ENCODE measurements at regions not wholly inside any gene's neighbourhood (a gene's known extent, or its start where the extent isn't known, plus 50 kb on each side); places are given as distances from the start of the nearest gene placed in this dataset.

DNA sequence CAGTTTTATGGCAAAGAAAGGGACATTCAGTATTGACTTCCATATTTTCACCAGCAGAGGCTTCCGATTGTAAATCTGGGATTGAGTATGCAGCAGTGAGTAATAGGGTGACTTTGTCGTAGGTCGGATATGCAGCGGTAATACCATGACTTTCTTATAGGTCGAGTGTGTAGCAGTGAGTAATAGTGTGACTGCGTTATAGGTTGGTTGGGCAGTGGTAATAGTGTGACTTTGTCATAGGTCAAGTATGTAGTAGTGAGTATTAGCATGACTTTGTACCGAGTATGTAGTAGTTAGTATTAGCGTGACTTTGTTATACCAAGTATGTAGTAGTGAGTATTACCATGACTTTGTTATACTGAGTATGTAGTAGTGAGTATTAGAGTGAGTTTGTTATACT, 268.2 kb upstream of the ADARB2 start:
- H3K79me2 ChIP-seq (ENCODE audit: insufficient read depth, low read length): no peaks in the 10 kb centered on the region
- DNase-seq (ENCODE audit: insufficient read length, low spot score, missing footprints): no peak
- H3K27ac ChIP-seq (ENCODE audit: low read depth, low read length): no peak overlapping the region
- H3K27me3 ChIP-seq (ENCODE audit: insufficient read depth, low read length): no peaks in the 10 kb centered on the region
- H3K4me3 ChIP-seq (ENCODE audit: insufficient read depth, low read length): no peak overlapping the region
- no peak overlapping the region for H2AFZ ChIP-seq (ENCODE audit: low read length)
- H3K9me3 ChIP-seq (ENCODE audit: low read depth, low read length): peaks cover 2% of the 10 kb centered on the region
- TF ChIP-seq, protein P1, sequence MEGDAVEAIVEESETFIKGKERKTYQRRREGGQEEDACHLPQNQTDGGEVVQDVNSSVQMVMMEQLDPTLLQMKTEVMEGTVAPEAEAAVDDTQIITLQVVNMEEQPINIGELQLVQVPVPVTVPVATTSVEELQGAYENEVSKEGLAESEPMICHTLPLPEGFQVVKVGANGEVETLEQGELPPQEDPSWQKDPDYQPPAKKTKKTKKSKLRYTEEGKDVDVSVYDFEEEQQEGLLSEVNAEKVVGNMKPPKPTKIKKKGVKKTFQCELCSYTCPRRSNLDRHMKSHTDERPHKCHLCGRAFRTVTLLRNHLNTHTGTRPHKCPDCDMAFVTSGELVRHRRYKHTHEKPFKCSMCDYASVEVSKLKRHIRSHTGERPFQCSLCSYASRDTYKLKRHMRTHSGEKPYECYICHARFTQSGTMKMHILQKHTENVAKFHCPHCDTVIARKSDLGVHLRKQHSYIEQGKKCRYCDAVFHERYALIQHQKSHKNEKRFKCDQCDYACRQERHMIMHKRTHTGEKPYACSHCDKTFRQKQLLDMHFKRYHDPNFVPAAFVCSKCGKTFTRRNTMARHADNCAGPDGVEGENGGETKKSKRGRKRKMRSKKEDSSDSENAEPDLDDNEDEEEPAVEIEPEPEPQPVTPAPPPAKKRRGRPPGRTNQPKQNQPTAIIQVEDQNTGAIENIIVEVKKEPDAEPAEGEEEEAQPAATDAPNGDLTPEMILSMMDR (IDR thresholded peaks at IDR 0.05; ENCODE audit: extremely low read depth, low read depth, low read length): no peak
- no peaks in the 10 kb centered on the region for H4K20me1 ChIP-seq (ENCODE audit: insufficient read depth, low read length)
- H3K4me2 ChIP-seq (ENCODE audit: insufficient read depth, low read length): no peak overlapping the region
- no peaks in the 10 kb centered on the region for H3K36me3 ChIP-seq (ENCODE audit: insufficient read depth, low read length)
- H3K4me1 ChIP-seq (ENCODE audit: insufficient read depth, low read length): no peaks in the 10 kb centered on the region

DNA sequence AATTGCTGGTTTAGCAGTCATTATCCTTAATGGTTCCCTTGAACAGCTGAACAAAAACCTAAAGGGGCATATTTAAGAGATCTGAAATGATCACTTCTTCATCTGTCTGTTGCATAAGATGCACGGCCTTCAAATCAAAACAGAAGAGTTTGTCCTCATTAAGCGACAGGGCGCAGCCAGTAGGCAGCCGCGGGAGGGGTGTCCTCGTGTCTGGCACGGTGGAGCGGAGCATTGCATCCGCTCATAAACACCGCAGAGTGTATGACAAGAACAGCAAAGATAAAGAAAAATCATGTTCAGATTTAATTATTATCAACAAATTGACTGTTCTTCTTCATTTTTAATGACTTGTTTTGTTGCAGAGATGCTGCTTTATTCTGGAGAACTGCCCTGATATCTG, 255.6 kb upstream of the ADARB2 start:
- TF ChIP-seq, protein P1 (IDR thresholded peaks at IDR 0.05; ENCODE audit: extremely low read depth, low read depth, low read length): no peak
- H3K9me3 ChIP-seq (ENCODE audit: low read depth, low read length): peaks cover 7% of the 10 kb centered on the region
- H3K27ac ChIP-seq (ENCODE audit: low read depth, low read length): no peak overlapping the region
- H3K4me1 ChIP-seq (ENCODE audit: insufficient read depth, low read length): no peaks in the 10 kb centered on the region
- H3K4me3 ChIP-seq (ENCODE audit: insufficient read depth, low read length): no peak overlapping the region
- DNase-seq (ENCODE audit: insufficient read length, low spot score, missing footprints): no peak
- no peak overlapping the region for H3K4me2 ChIP-seq (ENCODE audit: insufficient read depth, low read length)
- H3K27me3 ChIP-seq (ENCODE audit: insufficient read depth, low read length): no peaks in the 10 kb centered on the region
- H3K79me2 ChIP-seq (ENCODE audit: insufficient read depth, low read length): no peaks in the 10 kb centered on the region
- H4K20me1 ChIP-seq (ENCODE audit: insufficient read depth, low read length): no peaks in the 10 kb centered on the region
- no peak overlapping the region for H2AFZ ChIP-seq (ENCODE audit: low read length)
- no peaks in the 10 kb centered on the region for H3K36me3 ChIP-seq (ENCODE audit: insufficient read depth, low read length)

DNA sequence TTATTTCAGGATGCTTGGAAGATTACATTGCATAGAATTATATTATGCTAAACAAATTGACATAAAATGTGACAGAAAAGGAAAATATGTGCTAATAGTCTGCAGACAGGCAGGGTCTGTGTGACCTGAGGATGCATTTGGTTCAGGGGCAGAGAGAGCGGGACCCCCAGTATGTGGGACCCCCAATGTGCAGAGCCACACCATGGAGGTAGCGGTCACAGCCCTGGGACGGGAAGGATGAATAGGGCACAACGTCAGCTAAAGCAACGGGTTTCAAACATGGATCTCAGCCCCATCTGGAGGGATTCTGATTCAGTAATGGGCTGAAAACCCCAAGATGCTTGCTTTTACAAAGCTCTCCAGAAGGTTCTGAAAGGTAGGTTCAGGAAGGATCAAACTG, 251.8 kb upstream of the ADARB2 start:
- DNase-seq (ENCODE audit: insufficient read length, low spot score, missing footprints): no peak
- no peaks in the 10 kb centered on the region for H3K27me3 ChIP-seq (ENCODE audit: insufficient read depth, low read length)
- no peaks in the 10 kb centered on the region for H4K20me1 ChIP-seq (ENCODE audit: insufficient read depth, low read length)
- no peak overlapping the region for H3K4me2 ChIP-seq (ENCODE audit: insufficient read depth, low read length)
- H3K36me3 ChIP-seq (ENCODE audit: insufficient read depth, low read length): no peaks in the 10 kb centered on the region
- TF ChIP-seq, protein P1 (IDR thresholded peaks at IDR 0.05; ENCODE audit: extremely low read depth, low read depth, low read length): no peak
- H3K79me2 ChIP-seq (ENCODE audit: insufficient read depth, low read length): no peaks in the 10 kb centered on the region
- H3K4me1 ChIP-seq (ENCODE audit: insufficient read depth, low read length): no peaks in the 10 kb centered on the region
- H2AFZ ChIP-seq (ENCODE audit: low read length): no peak overlapping the region
- no peak overlapping the region for H3K4me3 ChIP-seq (ENCODE audit: insufficient read depth, low read length)
- no peak overlapping the region for H3K27ac ChIP-seq (ENCODE audit: low read depth, low read length)
- H3K9me3 ChIP-seq (ENCODE audit: low read depth, low read length): peaks cover 4% of the 10 kb centered on the region

DNA sequence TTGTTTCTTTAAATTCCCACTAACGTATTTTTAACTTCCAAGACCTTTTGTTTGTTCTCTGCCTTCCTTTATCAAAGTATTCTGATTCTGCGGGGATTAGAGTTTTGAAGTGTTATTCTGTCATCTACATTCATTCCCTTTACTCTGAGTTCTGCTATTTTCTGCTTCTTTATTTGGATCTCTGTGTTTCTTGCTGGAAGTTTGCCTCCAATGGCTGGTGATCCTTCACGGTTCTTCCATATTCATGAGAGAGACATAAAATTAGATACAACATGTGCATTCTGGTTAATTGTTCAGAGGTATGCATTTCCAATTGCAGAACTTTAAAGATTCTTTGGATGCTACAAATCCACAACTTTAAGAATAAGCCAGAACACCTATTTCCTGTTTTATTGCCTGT, 244.7 kb upstream of the ADARB2 start:
- Histone ChIP-seq H3K36me3 (ENCODE audit: insufficient read depth, low read length) (no peaks in the 10 kb centered on the region), H3K9me3 (ENCODE audit: low read depth, low read length) (no peaks in the 10 kb centered on the region), H3K4me2 (ENCODE audit: insufficient read depth, low read length) (no peak overlapping the region), H3K27ac (ENCODE audit: low read depth, low read length) (no peak overlapping the region), H3K27me3 (ENCODE audit: insufficient read depth, low read length) (no peaks in the 10 kb centered on the region), H3K4me1 (ENCODE audit: insufficient read depth, low read length) (no peaks in the 10 kb centered on the region), H3K4me3 (ENCODE audit: insufficient read depth, low read length) (no peak overlapping the region), H4K20me1 (ENCODE audit: insufficient read depth, low read length) (no peaks in the 10 kb centered on the region), H3K79me2 (ENCODE audit: insufficient read depth, low read length) (no peaks in the 10 kb centered on the region), H2AFZ (ENCODE audit: low read length) (no peak overlapping the region)
- TF ChIP-seq, protein P1 (IDR thresholded peaks at IDR 0.05; ENCODE audit: extremely low read depth, low read depth, low read length): no peak
- no peak for DNase-seq (ENCODE audit: insufficient read length, low spot score, missing footprints)

All from osteoblast (primary cell).